ENCODE measurements at regions not wholly inside any gene's neighbourhood (a gene's known extent, or its start where the extent isn't known, plus 50 kb on each side); places are given as distances from the start of the nearest gene placed in this dataset.
"Not testable (repeated sequence)": the region's sequence is repeated elsewhere in the genome, so short reads cannot be mapped to it uniquely, and the experiment has no call there.

- H3K27ac ChIP-seq = no peak overlapping the region
- TF ChIP-seq ZFX (IDR thresholded peaks at IDR 0.05; ENCODE audit: borderline replicate concordance) = no peak
- no peak for TF ChIP-seq CTCF (IDR thresholded peaks at IDR 0.05)
These were observed 63.0 kb upstream of the ENPP6 start for GRCh38 chr4:184280591-184281071.

GRCh38 chr4:184280137-184280536 lies 62.5 kb upstream of the ENPP6 start:
- TF ChIP-seq ZFX (IDR thresholded peaks at IDR 0.05; ENCODE audit: borderline replicate concordance) = no peak
- no peak overlapping the region for H3K27ac ChIP-seq

GRCh38 chr4:184279496-184280061 lies 61.9 kb upstream of the ENPP6 start:
- no peak for TF ChIP-seq ZFX (IDR thresholded peaks at IDR 0.05; ENCODE audit: borderline replicate concordance)
- no peak overlapping the region for H3K27ac ChIP-seq

- not testable (repeated sequence) for H3K27ac ChIP-seq
These were observed 60.1 kb upstream of the ENPP6 start for GRCh38 chr4:184277769-184278168.

GRCh38 chr4:184277010-184277409 lies 59.3 kb upstream of the ENPP6 start:
- not testable (repeated sequence) for H3K27ac ChIP-seq

GRCh38 chr4:184276346-184276745 lies 58.7 kb upstream of the ENPP6 start:
- not testable (repeated sequence) for H3K27ac ChIP-seq

GRCh38 chr4:184275766-184276165 lies 58.1 kb upstream of the ENPP6 start:
- TF ChIP-seq ZFX (IDR thresholded peaks at IDR 0.05; ENCODE audit: borderline replicate concordance) (no peak), CTCF (IDR thresholded peaks at IDR 0.05) (no peak)
- no peak overlapping the region for H3K27ac ChIP-seq

GRCh38 chr4:184274286-184274951 lies 56.7 kb upstream of the ENPP6 start:
- no peak for TF ChIP-seq CTCF (IDR thresholded peaks at IDR 0.05)
- TF ChIP-seq ZFX (IDR thresholded peaks at IDR 0.05; ENCODE audit: borderline replicate concordance) = no peak
- H3K27ac ChIP-seq = no peak overlapping the region

GRCh38 chr4:184273166-184274147 lies 55.8 kb upstream of the ENPP6 start:
- TF ChIP-seq ZFX (IDR thresholded peaks at IDR 0.05; ENCODE audit: borderline replicate concordance) = no peak
- TF ChIP-seq CTCF (IDR thresholded peaks at IDR 0.05) = no peak
- H3K27ac ChIP-seq = no peak overlapping the region

Data from 22Rv1 (cell line).